Glutamatergic neuron (in vitro differentiated cells): ENCODE measurements at regions not wholly inside any gene's neighbourhood (a gene's known extent, or its start where the extent isn't known, plus 50 kb on each side); places are given as distances from the start of the nearest gene placed in this dataset.

Experiments
- DNase-seq: peaks from one replicate; pipeline ENCODE4 v3.0.0; 2022
- H3K27ac Mint-ChIP-seq: one replicate; pipeline ENCODE4 v1.8.0; 2020; ENCODE audit warnings: mild to moderate bottlenecking, mixed read lengths, inconsistent platforms; ENCODE audit not compliant: unreplicated experiment
- H3K27me3 Mint-ChIP-seq: one replicate; pipeline ENCODE4 v1.8.0; 2020; ENCODE audit warnings: mild to moderate bottlenecking, moderate library complexity, mixed read lengths, inconsistent platforms; ENCODE audit not compliant: unreplicated experiment
- H3K36me3 Mint-ChIP-seq: one replicate; pipeline ENCODE4 v1.8.0; 2020; ENCODE audit warnings: mild to moderate bottlenecking, mixed read lengths, inconsistent platforms; ENCODE audit not compliant: unreplicated experiment
- H3K4me1 Mint-ChIP-seq: one replicate; pipeline ENCODE4 v1.8.0; 2020; ENCODE audit warnings: mild to moderate bottlenecking, low read depth, mixed read lengths, inconsistent platforms; ENCODE audit not compliant: unreplicated experiment
- H3K4me3 Mint-ChIP-seq: one replicate; pipeline ENCODE4 v1.8.0; 2020; ENCODE audit warnings: mild to moderate bottlenecking, mixed read lengths, inconsistent platforms; ENCODE audit not compliant: unreplicated experiment
- H3K9me3 Mint-ChIP-seq: one replicate; pipeline ENCODE4 v1.8.0; 2020; ENCODE audit warnings: mild to moderate bottlenecking, moderate library complexity, mixed read lengths, inconsistent platforms; ENCODE audit not compliant: unreplicated experiment
- CTCF ChIP-seq: fragments of 200-600 bp; sonication (generic); IDR thresholded peaks from one replicate; pipeline ENCODE4 v1.5.0; 2021; ENCODE audit not compliant: partially characterized antibody, unreplicated experiment

- H3K27me3 Mint-ChIP-seq = no peaks in the 10 kb centered on the region
- peaks cover 13% of the 10 kb centered on the region for H3K36me3 Mint-ChIP-seq
- no peak for TF ChIP-seq CTCF
- no peak for DNase-seq
- H3K4me3 Mint-ChIP-seq = no peak overlapping the region
- H3K27ac Mint-ChIP-seq = no peak overlapping the region
- H3K9me3 Mint-ChIP-seq = peaks cover 8% of the 10 kb centered on the region
- peaks cover 8% of the 10 kb centered on the region for H3K4me1 Mint-ChIP-seq
Measured at GRCh38 chr11:34790620-34791019, 125.6 kb downstream of the APIP start.

- Mint-ChIP-seq H3K27me3 (no peaks in the 10 kb centered on the region), H3K36me3 (peaks cover 8% of the 10 kb centered on the region), H3K9me3 (peaks cover 2% of the 10 kb centered on the region), H3K4me1 (peaks cover 6% of the 10 kb centered on the region), H3K4me3 (no peak overlapping the region), H3K27ac (no peak overlapping the region)
- DNase-seq = no peak
- TF ChIP-seq CTCF = no peak
Measured at GRCh38 chr11:34789196-34789834, 126.9 kb downstream of the APIP start.

- TF ChIP-seq CTCF = no peak
- no peak for DNase-seq
- no peak overlapping the region for H3K4me3 Mint-ChIP-seq
- peaks cover 6% of the 10 kb centered on the region for H3K4me1 Mint-ChIP-seq
- peaks cover 5% of the 10 kb centered on the region for H3K36me3 Mint-ChIP-seq
- no peaks in the 10 kb centered on the region for H3K27me3 Mint-ChIP-seq
- no peak overlapping the region for H3K27ac Mint-ChIP-seq
- H3K9me3 Mint-ChIP-seq = peaks cover 2% of the 10 kb centered on the region
Measured at GRCh38 chr11:34788642-34789041, 127.5 kb downstream of the APIP start.

- Mint-ChIP-seq H3K36me3 (peaks cover 5% of the 10 kb centered on the region), H3K27ac (peak overlapping the region; percentile 63), H3K9me3 (peaks cover 2% of the 10 kb centered on the region), H3K27me3 (no peaks in the 10 kb centered on the region), H3K4me3 (no peak overlapping the region), H3K4me1 (peaks cover 6% of the 10 kb centered on the region)
- TF ChIP-seq CTCF = no peak
- no peak for DNase-seq
Measured at GRCh38 chr11:34787895-34788294, 128.3 kb downstream of the APIP start.

GRCh38 chr11:34787348-34787747 is 128.8 kb downstream of the APIP start:
- no peak for DNase-seq
- Mint-ChIP-seq H3K9me3 (peaks cover 2% of the 10 kb centered on the region), H3K27ac (peak overlapping the region; percentile 63), H3K27me3 (no peaks in the 10 kb centered on the region), H3K4me1 (peaks cover 6% of the 10 kb centered on the region), H3K36me3 (peaks cover 5% of the 10 kb centered on the region), H3K4me3 (no peak overlapping the region)
- no peak for TF ChIP-seq CTCF
